CD4-positive, alpha-beta T cell treated with Interleukin-21 for 1 hour (primary cell): ENCODE measurements at regions not wholly inside any gene's neighbourhood (a gene's known extent, or its start where the extent isn't known, plus 50 kb on each side); places are given as distances from the start of the nearest gene placed in this dataset.
"Not testable (repeated sequence)": the region's sequence is repeated elsewhere in the genome, so short reads cannot be mapped to it uniquely, and the experiment has no call there.

Source experiments
- DNase-seq: peaks from one replicate; pipeline ENCODE4 v3.0.0-alpha.2; 2020

GRCh38 chrX:43405191-43405590 lies 250.9 kb upstream of the MAOA start:
- DNase-seq, result no peak

- DNase-seq, result no peak
Measured at GRCh38 chrX:43423876-43424275, 232.2 kb upstream of the MAOA start.

- no peak for DNase-seq
Measured at GRCh38 chrX:43436517-43436916, 219.6 kb upstream of the MAOA start.

GRCh38 chrX:43446752-43447151 lies 209.3 kb upstream of the MAOA start:
- DNase-seq, result no peak

GRCh38 chrX:43448688-43449087 lies 207.4 kb upstream of the MAOA start:
- DNase-seq, result no peak

GRCh38 chrX:43450355-43450754 lies 205.7 kb upstream of the MAOA start:
- no peak for DNase-seq

GRCh38 chrX:43451976-43452686 lies 204.0 kb upstream of the MAOA start:
- not testable (repeated sequence) for DNase-seq

- no peak for DNase-seq
Measured at GRCh38 chrX:43456063-43456462, 200.0 kb upstream of the MAOA start.

- DNase-seq, result no peak
Measured at GRCh38 chrX:43456906-43457305, 199.2 kb upstream of the MAOA start.

- DNase-seq, result no peak
Measured at GRCh38 chrX:43467608-43468234, 188.4 kb upstream of the MAOA start.

GRCh38 chrX:43469391-43470054 lies 186.6 kb upstream of the MAOA start:
- no peak for DNase-seq

GRCh38 chrX:43474321-43474720 lies 181.8 kb upstream of the MAOA start:
- DNase-seq, result no peak

GRCh38 chrX:43479070-43479469 lies 177.0 kb upstream of the MAOA start:
- no peak for DNase-seq

GRCh38 chrX:43479850-43480249 lies 176.2 kb upstream of the MAOA start:
- no peak for DNase-seq

GRCh38 chrX:43481576-43481975 lies 174.5 kb upstream of the MAOA start:
- no peak for DNase-seq

- DNase-seq, result no peak
Measured at GRCh38 chrX:43493756-43494155, 162.3 kb upstream of the MAOA start.

- no peak for DNase-seq
Measured at GRCh38 chrX:43500246-43500645, 155.9 kb upstream of the MAOA start.

GRCh38 chrX:43500996-43501694 lies 155.0 kb upstream of the MAOA start:
- DNase-seq, result no peak

GRCh38 chrX:43504394-43504793 lies 151.7 kb upstream of the MAOA start:
- DNase-seq, result no peak

- DNase-seq, result no peak
Measured at GRCh38 chrX:43505769-43506168, 150.3 kb upstream of the MAOA start.

- no peak for DNase-seq
Measured at GRCh38 chrX:43508694-43509093, 147.4 kb upstream of the MAOA start.

- DNase-seq, result no peak
Measured at GRCh38 chrX:43510209-43510608, 145.9 kb upstream of the MAOA start.

GRCh38 chrX:43513085-43513484 lies 143.0 kb upstream of the MAOA start:
- no peak for DNase-seq

GRCh38 chrX:43514820-43515219 lies 141.3 kb upstream of the MAOA start:
- no peak for DNase-seq
